ENCODE measurements at regions not wholly inside any gene's neighbourhood (a gene's known extent, or its start where the extent isn't known, plus 50 kb on each side); places are given as distances from the start of the nearest gene placed in this dataset.

GRCh38 chr5:2642684-2643345 is 108.7 kb downstream of the IRX2 start:
- no peak overlapping the region for H3K4me3 ChIP-seq
- H3K27ac ChIP-seq: no peak overlapping the region
- TF ChIP-seq, protein P1, sequence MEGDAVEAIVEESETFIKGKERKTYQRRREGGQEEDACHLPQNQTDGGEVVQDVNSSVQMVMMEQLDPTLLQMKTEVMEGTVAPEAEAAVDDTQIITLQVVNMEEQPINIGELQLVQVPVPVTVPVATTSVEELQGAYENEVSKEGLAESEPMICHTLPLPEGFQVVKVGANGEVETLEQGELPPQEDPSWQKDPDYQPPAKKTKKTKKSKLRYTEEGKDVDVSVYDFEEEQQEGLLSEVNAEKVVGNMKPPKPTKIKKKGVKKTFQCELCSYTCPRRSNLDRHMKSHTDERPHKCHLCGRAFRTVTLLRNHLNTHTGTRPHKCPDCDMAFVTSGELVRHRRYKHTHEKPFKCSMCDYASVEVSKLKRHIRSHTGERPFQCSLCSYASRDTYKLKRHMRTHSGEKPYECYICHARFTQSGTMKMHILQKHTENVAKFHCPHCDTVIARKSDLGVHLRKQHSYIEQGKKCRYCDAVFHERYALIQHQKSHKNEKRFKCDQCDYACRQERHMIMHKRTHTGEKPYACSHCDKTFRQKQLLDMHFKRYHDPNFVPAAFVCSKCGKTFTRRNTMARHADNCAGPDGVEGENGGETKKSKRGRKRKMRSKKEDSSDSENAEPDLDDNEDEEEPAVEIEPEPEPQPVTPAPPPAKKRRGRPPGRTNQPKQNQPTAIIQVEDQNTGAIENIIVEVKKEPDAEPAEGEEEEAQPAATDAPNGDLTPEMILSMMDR (IDR thresholded peaks at IDR 0.05): no peak
- peak; percentile 56 for DNase-seq (ENCODE audit: low spot score)

- no peak overlapping the region for H3K27ac ChIP-seq
- no peak overlapping the region for H3K4me3 ChIP-seq
- TF ChIP-seq, protein P1 (IDR thresholded peaks at IDR 0.05): no peak
- DNase-seq (ENCODE audit: low spot score): peak; percentile 68
These were observed 110.8 kb downstream of the IRX2 start for GRCh38 chr5:2640717-2641116.

DNA sequence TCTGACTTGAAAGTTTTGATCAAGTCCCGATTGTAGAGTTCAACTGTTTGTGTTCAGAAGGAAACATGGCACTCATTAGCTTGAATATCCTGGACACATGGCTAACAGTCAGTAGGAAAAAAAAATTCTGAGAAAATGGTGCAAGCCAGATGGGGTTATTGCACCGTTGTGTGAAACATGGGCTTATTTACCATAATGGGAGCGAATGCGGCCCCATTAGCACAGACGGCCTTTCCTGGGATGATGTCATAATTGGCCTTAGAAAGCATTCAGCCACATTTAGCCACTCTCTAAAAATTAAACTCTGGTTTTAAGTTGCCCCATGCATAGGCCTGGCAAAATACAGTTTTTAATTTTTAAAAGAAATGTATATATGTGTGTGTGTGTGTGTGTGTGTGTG is 112.1 kb downstream of the IRX2 start:
- Histone ChIP-seq H3K4me3 (no peak overlapping the region), H3K27ac (no peak overlapping the region)
- DNase-seq (ENCODE audit: low spot score): peak; percentile 7
- TF ChIP-seq, protein P1 (IDR thresholded peaks at IDR 0.05): no peak

DNA sequence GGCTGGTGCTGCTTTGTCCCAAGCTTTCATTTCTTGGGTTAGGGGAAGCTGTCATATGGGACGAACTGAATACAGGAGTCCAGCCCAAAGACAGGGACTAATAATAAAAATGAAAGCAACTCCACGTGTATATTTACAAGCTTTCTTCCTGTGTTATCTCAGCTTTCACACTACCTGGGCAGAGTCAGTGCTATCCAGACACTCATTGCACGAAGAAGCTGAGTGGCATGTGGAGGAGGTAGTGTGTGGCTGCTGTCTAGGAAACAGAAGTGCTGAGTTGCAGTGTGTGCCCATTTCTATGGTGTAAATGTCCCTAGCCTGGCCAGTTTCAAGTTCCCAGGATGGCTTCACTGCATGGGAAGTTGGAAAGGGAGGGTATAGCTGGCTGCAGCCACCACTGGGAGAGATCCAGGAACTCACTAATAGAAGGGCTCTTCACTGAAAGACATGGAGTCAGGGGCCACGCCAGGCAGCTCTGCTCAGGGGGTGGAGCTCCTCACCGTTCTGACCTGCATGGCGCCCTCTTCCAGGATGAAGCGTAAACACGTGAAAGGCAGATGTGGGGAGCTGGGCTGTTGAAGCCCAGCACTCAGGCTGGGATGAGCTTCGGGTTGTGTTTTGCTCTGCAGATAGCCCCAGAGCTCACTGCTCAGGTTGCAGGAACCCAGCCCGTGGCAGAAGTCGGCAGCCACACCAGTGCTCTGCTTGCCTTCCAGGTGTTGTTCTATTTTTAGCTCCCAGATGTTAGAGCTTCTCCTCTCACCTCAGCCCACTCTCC is 116.9 kb downstream of the IRX2 start:
- H3K27ac ChIP-seq: no peak overlapping the region
- DNase-seq (ENCODE audit: low spot score): peak; percentile 29
- H3K4me3 ChIP-seq: no peak overlapping the region
- TF ChIP-seq, protein P1 (IDR thresholded peaks at IDR 0.05): no peak

DNA sequence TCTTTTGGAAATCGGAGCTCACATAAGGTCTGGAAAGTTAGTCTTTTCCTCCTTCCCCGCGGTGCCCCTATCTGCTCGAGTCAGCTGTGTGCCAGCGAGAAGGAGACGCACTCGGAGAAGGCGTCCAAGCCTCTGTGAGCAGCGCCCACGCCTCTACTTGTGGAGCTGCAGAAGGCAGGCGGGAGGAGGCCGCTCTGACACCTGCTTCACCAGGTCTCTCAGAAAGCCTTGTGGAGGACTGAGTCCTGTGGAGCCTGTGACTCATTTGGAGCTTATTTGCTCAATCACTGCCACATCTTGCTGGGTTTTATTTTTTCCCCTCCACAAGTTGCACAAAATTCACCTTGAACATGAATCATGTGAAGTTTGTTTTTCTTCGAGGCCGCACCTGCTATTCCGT is 117.5 kb downstream of the IRX2 start:
- peak; percentile 53 for DNase-seq (ENCODE audit: low spot score)
- TF ChIP-seq, protein P1 (IDR thresholded peaks at IDR 0.05): no peak
- Histone ChIP-seq H3K27ac (no peak overlapping the region), H3K4me3 (no peak overlapping the region)

- H3K4me3 ChIP-seq: no peak overlapping the region
- H3K27ac ChIP-seq: no peak overlapping the region
- TF ChIP-seq, protein P1 (IDR thresholded peaks at IDR 0.05): no peak
- no peak for DNase-seq (ENCODE audit: low spot score)
These were observed 119.7 kb downstream of the IRX2 start for GRCh38 chr5:2631758-2632157.

DNA sequence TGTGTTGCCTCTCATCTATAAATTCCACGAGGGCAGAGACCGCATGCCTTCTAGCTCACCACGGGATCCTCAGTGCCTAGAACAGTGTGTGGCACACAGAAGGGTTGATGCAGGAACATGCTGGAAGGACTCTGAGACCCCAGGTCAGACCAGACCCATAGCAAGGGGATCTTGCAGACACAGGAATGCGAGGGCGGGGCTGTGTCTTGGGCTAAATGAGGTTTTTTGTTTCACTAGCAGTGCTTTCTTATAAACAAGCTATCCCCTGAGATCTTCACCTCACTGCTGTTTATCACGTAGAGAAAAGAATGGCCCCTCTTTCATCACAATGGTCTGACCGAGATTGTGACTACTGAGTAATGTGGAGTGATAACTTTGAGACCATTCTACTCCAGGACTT is 122.4 kb downstream of the IRX2 start:
- DNase-seq (ENCODE audit: low spot score): no peak
- H3K27ac ChIP-seq: no peak overlapping the region

More for the DNA sequence above, 122.4 kb downstream of the IRX2 start:
- H3K4me3 ChIP-seq: no peak overlapping the region
- TF ChIP-seq, protein P1 (IDR thresholded peaks at IDR 0.05): no peak
